ENCODE measurements at regions not wholly inside any gene's neighbourhood (a gene's known extent, or its start where the extent isn't known, plus 50 kb on each side); places are given as distances from the start of the nearest gene placed in this dataset.
"Not testable (repeated sequence)": the region's sequence is repeated elsewhere in the genome, so short reads cannot be mapped to it uniquely, and the experiment has no call there.

DNA sequence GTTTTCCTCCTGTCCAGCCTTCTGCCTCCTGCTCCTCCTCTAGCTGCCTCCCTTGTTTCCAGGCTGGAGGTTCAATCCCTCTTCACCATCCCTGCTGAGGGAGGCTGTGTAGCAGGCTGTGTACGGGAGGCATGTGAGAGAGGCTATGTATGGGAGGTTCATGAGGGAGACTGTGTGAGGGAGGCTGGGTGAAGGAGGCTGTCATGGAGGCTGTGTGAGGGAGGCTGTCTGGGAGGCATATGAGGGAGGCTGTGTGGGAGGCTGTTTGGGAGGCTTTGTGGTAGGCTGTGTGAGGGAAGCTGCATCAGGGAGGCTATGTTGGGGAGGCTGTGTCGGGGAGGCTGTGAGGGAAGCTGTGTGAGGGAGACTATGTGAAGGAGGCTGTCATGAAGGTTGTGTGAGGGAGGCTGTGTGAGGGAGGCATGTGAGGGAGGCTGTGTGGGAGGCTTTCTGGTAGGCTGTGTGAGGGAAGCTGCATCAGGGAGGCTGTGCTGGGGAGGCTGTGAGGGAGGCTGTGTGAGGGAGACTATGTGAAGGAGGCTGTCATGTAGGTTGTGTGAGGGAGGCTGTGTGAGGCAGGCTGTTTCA lies 123.7 kb upstream of the RNF32 start:
- CTCF ChIA-PET = no interaction called here
- H3K4me1 Mint-ChIP-seq = no peaks in the 10 kb centered on the region
- DNase-seq (peak; percentile 36), ATAC-seq (no peak)
- no peaks in the 10 kb centered on the region for H3K36me3 Mint-ChIP-seq
- H3K27me3 Mint-ChIP-seq = peaks cover 2% of the 10 kb centered on the region
- H3K9me3 Mint-ChIP-seq (ENCODE audit: low read depth) = no peaks in the 10 kb centered on the region
- H3K27ac Mint-ChIP-seq = no peak overlapping the region
- no peak overlapping the region for H3K4me3 Mint-ChIP-seq

DNA sequence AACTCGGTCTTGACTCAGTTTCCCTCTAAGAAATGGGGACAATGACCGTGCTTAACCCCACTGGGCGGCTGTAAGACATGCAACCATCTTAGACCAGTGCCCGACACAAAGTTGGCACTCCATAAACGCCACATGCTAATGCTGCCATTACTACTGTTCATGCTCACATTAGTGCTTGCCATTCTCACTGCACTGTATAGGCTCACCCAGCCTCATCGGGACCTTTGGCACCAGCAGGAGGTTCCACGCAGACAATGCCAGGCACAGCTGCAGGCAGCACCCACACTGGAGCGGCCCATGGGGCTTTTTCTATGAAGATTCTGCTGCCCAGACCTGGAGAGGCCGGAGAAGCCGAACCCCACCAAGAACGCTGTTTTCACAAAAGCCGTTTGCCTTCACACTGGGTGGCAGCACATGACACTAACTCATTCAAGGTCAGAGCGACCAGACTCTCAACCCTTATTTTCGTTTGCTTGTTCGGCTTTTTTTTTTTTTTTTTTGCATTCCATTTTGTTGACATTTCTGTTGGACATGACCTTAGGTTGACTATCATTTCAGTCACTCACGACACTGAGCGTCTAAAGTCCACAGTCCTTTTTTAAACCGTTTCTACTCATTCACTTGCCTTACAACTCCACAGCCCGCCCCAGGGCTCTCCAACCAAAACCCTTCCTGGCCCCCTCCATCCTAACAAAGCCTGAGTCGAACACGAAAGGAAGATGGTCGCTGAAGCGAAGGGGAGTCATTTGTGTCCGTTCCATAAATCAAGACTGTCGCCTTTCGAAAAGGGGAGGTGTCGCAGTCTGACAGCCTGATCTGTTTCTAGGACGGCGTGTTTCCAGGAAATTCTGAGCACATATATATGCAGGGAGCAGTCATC lies 124.4 kb upstream of the RNF32 start:
- H3K27ac Mint-ChIP-seq = no peak overlapping the region
- CTCF ChIA-PET = no interaction called here
- peaks cover 2% of the 10 kb centered on the region for H3K27me3 Mint-ChIP-seq
- no peaks in the 10 kb centered on the region for H3K4me1 Mint-ChIP-seq
- ATAC-seq (no peak), DNase-seq (peak; percentile 33)
- H3K4me3 Mint-ChIP-seq = no peak overlapping the region
- peaks cover 2% of the 10 kb centered on the region for H3K9me3 Mint-ChIP-seq (ENCODE audit: low read depth)
- H3K36me3 Mint-ChIP-seq = peaks cover 2% of the 10 kb centered on the region

DNA sequence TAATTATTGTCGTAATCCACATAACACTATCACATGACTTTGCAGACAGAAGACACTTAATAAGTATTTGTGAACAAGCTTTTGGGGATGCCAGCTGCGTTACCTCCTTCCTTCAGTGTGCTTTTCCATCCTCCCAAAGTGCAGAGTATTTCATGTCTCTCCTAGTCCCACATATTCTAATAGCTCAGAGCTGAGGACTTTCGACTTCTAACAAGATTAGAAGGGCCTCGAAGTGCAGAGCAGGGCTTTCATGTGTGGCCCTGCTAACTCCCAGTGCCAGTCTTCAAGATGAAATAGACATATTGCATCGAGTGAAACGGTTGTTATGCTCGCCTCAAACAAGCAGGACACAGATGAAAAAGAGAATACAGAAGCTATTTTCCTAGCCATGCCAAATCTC lies 125.7 kb upstream of the RNF32 start:
- Mint-ChIP-seq H3K9me3 (ENCODE audit: low read depth) (peaks cover 5% of the 10 kb centered on the region), H3K36me3 (peaks cover 4% of the 10 kb centered on the region), H3K4me1 (no peaks in the 10 kb centered on the region), H3K27ac (no peak overlapping the region), H3K4me3 (no peak overlapping the region), H3K27me3 (peaks cover 5% of the 10 kb centered on the region)
- DNase-seq = peak; percentile 22
- CTCF ChIA-PET = no interaction called here
- ATAC-seq = no peak

DNA sequence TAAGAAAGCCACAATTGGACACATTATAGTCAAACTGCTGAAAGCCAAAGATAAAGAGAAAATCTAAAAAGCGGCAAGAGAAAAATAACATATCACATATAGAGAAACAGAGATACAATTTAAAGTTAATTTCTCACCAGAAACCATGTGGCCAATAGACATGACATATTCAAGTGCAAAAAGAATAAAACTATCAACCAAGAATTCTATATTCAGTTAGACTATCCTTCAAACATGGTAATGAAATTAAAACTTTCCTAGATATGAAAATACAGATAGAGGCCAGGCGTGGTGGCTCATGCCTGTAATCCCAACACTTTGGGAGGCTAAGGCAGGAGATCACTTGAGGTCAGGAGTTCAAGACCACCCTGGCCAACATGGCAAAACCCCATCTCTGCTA lies 129.1 kb upstream of the RNF32 start:
- Mint-ChIP-seq H3K4me1 (no peaks in the 10 kb centered on the region), H3K27me3 (peaks cover 5% of the 10 kb centered on the region), H3K9me3 (ENCODE audit: low read depth) (peaks cover 7% of the 10 kb centered on the region), H3K4me3 (no peak overlapping the region), H3K27ac (no peak overlapping the region), H3K36me3 (peaks cover 4% of the 10 kb centered on the region)
- ATAC-seq = no peak
- DNase-seq = no peak
- CTCF ChIA-PET = no interaction called here

DNA sequence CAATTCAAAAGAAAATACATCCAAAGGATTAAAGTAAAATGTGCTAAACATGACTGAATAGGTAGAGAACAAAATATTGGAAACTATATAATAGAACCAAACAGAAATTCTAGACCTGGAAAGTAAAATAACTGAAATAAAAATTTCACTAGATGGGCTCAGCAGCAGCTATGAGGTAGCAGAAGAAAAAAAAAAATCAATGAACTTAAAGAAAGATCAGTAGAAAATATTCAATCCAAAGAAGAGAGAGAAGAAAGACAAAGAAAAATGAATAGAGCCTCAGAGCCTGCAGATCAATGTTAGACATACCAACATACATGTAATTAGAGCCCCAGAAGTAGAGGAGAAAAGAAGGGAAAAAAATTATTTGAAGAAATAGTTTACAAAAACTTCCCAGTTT lies 129.6 kb upstream of the RNF32 start:
- no peaks in the 10 kb centered on the region for H3K4me1 Mint-ChIP-seq
- ATAC-seq (no peak), DNase-seq (no peak)
- CTCF ChIA-PET = no interaction called here
- H3K36me3 Mint-ChIP-seq = peaks cover 4% of the 10 kb centered on the region
- peaks cover 5% of the 10 kb centered on the region for H3K27me3 Mint-ChIP-seq
- peaks cover 7% of the 10 kb centered on the region for H3K9me3 Mint-ChIP-seq (ENCODE audit: low read depth)
- H3K4me3 Mint-ChIP-seq = no peak overlapping the region
- no peak overlapping the region for H3K27ac Mint-ChIP-seq

DNA sequence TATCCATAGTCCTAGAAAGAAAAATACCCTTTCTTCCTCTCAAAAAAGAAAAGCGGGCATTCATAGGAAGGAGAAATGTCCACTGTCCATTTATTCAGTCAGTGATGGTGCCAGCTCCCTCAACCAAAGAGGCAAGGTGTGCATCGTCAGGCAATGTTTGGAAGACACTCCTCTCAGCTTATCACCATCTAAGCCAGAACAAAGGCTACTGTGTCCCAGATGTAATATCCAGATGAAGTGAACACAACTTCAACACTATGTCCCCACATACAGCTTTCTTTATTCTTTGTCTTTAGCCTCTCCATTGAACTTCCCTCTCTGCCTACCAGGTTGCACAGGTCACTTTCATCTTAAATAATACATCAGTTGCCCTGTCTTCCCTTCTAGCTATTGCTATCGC lies 131.4 kb upstream of the RNF32 start:
- Mint-ChIP-seq H3K4me1 (no peaks in the 10 kb centered on the region), H3K27ac (no peak overlapping the region), H3K4me3 (no peak overlapping the region), H3K9me3 (ENCODE audit: low read depth) (peaks cover 7% of the 10 kb centered on the region), H3K36me3 (peaks cover 4% of the 10 kb centered on the region), H3K27me3 (peaks cover 2% of the 10 kb centered on the region)
- no peak for ATAC-seq
- CTCF ChIA-PET = no interaction called here
- no peak for DNase-seq

DNA sequence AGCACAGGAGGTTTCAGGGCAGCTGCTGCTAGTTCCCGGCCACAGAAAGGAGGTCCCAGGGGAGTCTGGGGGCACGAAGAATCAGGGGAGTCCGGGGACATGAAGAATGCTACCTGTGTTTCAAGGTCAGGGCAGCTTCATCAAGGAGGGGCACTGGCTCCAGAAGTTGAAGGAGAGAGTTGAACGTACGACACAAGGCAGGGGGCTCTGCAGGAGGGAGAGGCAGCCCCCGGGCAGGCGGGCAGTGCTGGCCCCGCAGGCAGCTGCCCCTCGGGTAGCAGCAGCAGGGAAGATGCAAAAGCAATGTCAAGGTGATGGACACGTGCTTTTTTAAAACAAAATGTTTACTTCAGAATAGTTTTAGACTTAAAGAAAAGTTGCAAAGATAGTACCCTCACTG lies 134.7 kb upstream of the RNF32 start:
- Mint-ChIP-seq H3K9me3 (ENCODE audit: low read depth) (peaks cover 2% of the 10 kb centered on the region), H3K4me3 (no peak overlapping the region), H3K4me1 (no peaks in the 10 kb centered on the region), H3K27me3 (peaks cover under 1% of the 10 kb centered on the region), H3K27ac (no peak overlapping the region), H3K36me3 (no peaks in the 10 kb centered on the region)
- no peak for ATAC-seq
- no peak for DNase-seq
- CTCF ChIA-PET = no interaction called here

DNA sequence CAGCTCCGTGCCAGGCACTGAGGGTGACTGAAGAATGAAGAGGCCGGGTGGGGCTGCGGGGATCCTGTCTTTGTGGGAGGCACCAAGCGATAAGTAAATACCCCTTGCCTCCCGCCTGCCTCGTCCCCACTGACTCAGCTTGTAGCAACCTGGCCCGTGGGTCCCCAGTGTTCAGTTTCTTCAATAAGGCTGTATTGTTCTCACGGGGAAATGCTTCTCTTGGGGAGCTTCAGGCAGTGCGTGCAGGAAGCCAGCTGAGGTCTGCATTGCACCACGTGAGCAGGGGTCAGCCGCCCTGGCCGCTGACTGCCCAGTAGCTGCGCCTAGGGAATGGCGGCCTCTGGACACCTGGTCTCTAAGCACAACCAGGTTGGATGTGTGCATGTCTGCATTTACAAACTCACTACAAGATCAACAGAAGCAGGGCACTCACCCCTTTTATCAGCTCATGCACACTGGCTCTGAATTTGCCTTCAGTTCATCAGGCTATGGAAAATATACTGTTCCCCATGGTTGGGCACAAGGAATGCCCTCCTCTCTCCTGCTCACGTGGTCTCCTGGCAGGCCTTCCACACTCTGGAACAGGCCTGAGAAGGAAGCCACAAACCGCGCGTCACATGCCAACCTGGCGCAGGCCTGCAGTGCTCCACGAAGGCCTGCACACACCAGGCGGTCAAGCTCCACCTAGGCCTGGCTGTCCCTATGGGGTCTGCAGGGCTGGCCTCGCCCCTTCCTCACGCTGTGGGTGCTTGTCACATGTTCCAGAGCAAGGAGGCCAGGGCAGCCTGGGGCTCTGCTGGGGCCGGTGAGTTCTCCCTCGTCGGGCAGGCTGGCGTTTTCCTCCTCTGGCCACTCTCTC lies 135.7 kb upstream of the RNF32 start:
- Mint-ChIP-seq H3K27ac (no peak overlapping the region), H3K9me3 (ENCODE audit: low read depth) (peaks cover 2% of the 10 kb centered on the region), H3K4me3 (no peak overlapping the region), H3K36me3 (no peaks in the 10 kb centered on the region), H3K4me1 (no peaks in the 10 kb centered on the region), H3K27me3 (no peaks in the 10 kb centered on the region)
- ATAC-seq = no peak
- DNase-seq = no peak
- CTCF ChIA-PET = no interaction called here

DNA sequence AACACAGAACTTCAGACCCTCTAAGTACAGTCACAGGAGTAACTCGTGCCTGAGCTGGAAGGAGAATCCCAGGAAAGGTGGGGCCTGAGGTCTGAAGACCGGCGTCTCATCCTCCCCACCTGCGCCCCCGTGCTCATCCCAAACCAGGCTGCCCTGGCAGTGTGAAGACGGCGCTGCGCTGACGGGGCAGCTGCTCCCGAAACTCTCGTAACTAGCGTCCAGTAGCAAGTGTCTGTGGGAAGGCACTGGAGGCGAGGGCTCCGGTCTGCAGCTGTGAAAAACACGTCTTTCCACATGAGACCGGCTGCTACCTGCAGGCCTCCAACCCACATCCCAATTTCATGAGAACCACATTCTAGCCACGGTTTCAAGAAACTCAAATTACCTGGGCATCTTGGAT lies 136.6 kb upstream of the RNF32 start:
- Mint-ChIP-seq H3K4me1 (no peaks in the 10 kb centered on the region), H3K36me3 (no peaks in the 10 kb centered on the region), H3K27me3 (no peaks in the 10 kb centered on the region), H3K9me3 (ENCODE audit: low read depth) (no peaks in the 10 kb centered on the region), H3K4me3 (no peak overlapping the region), H3K27ac (no peak overlapping the region)
- CTCF ChIA-PET = no interaction called here
- no peak for ATAC-seq
- no peak for DNase-seq

DNA sequence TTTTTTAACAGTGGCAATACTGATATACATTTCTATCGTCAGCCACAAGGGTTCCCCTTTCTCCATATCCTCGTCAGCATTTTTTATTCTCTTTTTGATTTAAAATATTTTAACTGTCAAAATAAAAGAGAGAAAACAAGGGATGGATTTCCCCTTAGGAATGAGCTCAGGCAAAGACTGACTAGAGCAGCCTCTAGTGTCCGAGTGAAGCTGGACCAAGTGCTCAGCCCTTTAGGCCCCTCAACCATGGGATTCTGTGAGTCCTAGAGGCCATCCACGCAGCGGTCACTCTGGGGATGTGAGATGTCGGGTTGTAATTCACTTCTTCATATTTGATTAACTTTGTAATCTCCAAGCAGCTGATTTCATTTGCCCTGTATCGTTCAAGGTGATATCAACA lies 137.4 kb upstream of the RNF32 start:
- DNase-seq (no peak), ATAC-seq (no peak)
- CTCF ChIA-PET = no interaction called here
- H3K27me3 Mint-ChIP-seq = no peaks in the 10 kb centered on the region
- no peak overlapping the region for H3K4me3 Mint-ChIP-seq
- H3K27ac Mint-ChIP-seq = no peak overlapping the region
- H3K4me1 Mint-ChIP-seq = no peaks in the 10 kb centered on the region
- H3K36me3 Mint-ChIP-seq = no peaks in the 10 kb centered on the region
- H3K9me3 Mint-ChIP-seq (ENCODE audit: low read depth) = no peaks in the 10 kb centered on the region

DNA sequence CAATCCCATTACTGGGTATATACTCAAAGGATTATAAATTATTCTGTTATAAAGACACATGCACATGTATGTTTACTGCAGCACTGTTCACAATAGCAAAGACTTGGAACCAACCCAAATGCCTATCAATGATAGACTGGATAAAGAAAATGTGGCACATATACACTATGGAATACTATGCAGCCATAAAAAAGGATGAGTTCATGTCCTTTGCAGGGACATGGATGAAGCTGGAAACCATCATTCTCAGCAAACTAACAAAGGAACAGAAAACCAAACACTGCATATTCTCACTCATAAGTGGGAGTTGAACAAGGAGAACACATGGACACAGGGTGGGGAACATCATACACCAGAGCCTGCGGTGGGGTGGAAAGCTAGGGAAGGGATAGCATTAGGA lies 138.8 kb upstream of the RNF32 start:
- DNase-seq; H3K4me3 Mint-ChIP-seq; ATAC-seq; CTCF ChIA-PET; H3K27ac Mint-ChIP-seq; H3K4me1 Mint-ChIP-seq; H3K9me3 Mint-ChIP-seq (ENCODE audit: low read depth); H3K27me3 Mint-ChIP-seq; H3K36me3 Mint-ChIP-seq: not testable (repeated sequence)

DNA sequence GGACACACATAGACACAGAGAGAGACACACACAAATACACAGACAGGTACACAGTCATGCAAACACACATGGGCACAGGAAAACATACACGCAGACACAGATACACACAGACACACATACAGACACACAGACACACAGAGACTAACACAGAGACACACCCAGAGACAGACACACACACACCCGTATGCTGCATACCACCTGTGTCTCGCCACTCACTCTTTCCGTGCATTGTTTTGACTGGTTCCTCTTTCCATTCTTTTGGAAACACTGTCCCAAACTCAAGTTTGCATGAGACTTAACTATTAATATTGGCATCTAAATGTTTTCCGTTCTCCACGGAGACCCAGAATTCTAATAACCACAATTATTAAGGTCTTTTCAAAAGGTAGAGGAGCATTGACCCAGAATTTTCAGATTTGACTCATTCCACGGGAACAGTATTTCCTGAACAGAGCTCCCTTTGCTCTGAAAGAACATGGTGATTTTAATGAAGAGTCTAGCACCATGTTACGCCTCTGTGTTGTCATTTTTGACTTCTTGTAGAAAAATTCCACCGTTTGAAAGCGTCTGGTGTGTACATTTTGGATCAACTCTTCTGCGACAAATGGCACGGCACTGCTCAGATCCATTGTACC lies 141.2 kb upstream of the RNF32 start:
- ATAC-seq (no peak), DNase-seq (no peak)
- Mint-ChIP-seq H3K4me3 (no peak overlapping the region), H3K36me3 (no peaks in the 10 kb centered on the region), H3K27ac (no peak overlapping the region), H3K27me3 (no peaks in the 10 kb centered on the region), H3K9me3 (ENCODE audit: low read depth) (no peaks in the 10 kb centered on the region), H3K4me1 (no peaks in the 10 kb centered on the region)
- CTCF ChIA-PET = no interaction called here

DNA sequence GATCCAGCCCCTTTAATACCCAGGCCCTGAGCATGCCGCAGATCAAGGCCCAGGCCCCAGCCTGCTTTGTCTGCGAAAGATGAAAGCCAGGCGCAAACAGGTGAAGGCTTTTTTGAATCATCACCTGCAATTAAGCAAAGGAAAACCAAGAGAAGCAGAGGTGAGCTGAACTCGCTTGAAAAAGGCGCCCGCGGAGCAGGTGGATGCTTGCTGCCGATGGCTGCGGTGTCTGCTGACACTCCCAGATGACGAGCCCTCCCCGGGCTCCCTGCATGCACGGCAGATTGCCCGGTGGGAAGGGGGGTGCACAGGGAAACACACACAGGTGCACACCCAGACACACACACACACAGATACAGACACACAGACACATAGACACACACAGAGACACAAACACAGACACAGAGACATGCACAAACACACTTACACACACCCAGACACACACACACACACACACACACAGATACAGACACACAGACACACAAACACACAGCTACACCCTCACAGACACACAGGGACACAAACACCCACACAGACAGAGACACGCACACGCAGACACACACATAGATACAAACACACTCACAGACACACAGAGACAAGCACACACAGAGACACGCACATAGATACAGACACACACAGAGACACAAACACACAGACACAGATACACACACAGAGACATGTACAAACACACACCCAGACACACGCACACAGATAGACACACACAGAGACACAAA lies 142.6 kb upstream of the RNF32 start:
- ATAC-seq (no peak), DNase-seq (no peak)
- H3K4me3 Mint-ChIP-seq = no peak overlapping the region
- H3K36me3 Mint-ChIP-seq = no peaks in the 10 kb centered on the region
- H3K9me3 Mint-ChIP-seq (ENCODE audit: low read depth) = no peaks in the 10 kb centered on the region
- H3K27ac Mint-ChIP-seq = no peak overlapping the region
- no peaks in the 10 kb centered on the region for H3K27me3 Mint-ChIP-seq
- H3K4me1 Mint-ChIP-seq = no peaks in the 10 kb centered on the region
- CTCF ChIA-PET = no interaction called here

Data from activated CD8-positive, alpha-beta memory T cell treated with anti-CD3 and anti-CD28 coated beads, Interleukin-2, amount 10 ng/mL, durations not matched to agents 7 days and 5 days (primary cell).